ENCODE measurements at regions not wholly inside any gene's neighbourhood (a gene's known extent, or its start where the extent isn't known, plus 50 kb on each side); places are given as distances from the start of the nearest gene placed in this dataset.

DNA sequence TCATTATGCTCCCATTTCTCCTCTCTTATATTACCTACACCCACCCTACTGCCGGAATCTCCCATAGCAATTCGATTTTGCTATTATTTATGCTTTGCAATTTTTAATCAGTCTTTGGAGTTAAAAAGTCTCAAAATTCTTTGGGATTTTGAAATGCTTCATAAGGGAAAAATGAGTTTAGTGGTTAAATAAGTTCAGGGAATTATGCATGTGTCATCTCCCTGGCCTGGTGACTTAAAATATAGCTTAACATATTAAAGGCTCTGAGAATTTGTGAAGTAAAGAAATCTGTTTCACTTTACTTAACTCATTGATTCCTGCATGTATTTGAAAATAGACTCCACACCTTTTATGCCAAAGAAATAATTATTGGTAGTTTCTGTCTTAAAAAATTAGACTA is 185.1 kb upstream of the DIPK2B start:
- H3K27ac ChIP-seq: no peak overlapping the region
- TF ChIP-seq, protein P1, sequence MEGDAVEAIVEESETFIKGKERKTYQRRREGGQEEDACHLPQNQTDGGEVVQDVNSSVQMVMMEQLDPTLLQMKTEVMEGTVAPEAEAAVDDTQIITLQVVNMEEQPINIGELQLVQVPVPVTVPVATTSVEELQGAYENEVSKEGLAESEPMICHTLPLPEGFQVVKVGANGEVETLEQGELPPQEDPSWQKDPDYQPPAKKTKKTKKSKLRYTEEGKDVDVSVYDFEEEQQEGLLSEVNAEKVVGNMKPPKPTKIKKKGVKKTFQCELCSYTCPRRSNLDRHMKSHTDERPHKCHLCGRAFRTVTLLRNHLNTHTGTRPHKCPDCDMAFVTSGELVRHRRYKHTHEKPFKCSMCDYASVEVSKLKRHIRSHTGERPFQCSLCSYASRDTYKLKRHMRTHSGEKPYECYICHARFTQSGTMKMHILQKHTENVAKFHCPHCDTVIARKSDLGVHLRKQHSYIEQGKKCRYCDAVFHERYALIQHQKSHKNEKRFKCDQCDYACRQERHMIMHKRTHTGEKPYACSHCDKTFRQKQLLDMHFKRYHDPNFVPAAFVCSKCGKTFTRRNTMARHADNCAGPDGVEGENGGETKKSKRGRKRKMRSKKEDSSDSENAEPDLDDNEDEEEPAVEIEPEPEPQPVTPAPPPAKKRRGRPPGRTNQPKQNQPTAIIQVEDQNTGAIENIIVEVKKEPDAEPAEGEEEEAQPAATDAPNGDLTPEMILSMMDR (IDR thresholded peaks at IDR 0.05): no peak
- TF ChIP-seq ZFX (IDR thresholded peaks at IDR 0.05; ENCODE audit: borderline replicate concordance): no peak

DNA sequence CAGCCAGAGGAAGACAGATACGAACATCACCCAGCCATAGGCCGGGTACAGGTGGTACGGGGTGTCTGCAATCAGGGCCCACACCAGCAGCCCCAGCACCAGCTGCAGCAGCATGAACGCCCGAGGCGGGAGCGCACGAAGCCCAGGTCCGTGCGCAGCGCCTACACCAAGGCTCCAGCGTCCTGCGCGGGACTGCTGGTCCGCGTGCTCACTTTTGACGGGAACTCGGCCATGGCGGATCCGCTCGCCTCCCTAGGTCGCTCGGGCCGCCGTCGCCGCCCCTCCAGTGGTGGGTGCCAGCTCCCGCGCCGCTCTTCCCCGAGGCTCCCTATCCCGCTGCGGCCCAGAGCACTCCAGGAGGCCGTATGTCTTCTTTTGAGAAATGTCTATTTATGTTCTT is 181.2 kb upstream of the DIPK2B start:
- H3K27ac ChIP-seq: no peak overlapping the region
- TF ChIP-seq ZFX (IDR thresholded peaks at IDR 0.05; ENCODE audit: borderline replicate concordance): no peak
- TF ChIP-seq, protein P1 (IDR thresholded peaks at IDR 0.05): no peak

DNA sequence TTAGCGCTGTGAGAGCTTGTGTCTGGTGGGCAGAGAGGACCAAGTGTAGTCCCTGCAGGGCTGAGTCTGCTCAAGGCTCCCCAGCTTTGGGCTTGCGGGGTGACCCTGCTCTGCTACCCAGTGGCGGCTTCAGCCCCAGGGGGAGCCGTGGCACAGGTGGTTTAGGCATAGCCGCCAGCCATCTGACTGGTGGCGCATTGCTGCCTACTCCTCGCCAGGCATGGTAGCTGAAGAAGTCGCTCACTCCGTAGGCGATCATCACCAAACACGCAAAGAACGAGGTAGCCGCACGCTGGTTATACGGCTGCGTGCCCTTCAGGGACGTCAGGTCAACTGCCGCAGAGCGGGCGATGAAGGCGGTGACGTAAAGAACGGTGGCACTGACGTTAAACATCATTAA is 180.7 kb upstream of the DIPK2B start:
- H3K27ac ChIP-seq: no peak overlapping the region

DNA sequence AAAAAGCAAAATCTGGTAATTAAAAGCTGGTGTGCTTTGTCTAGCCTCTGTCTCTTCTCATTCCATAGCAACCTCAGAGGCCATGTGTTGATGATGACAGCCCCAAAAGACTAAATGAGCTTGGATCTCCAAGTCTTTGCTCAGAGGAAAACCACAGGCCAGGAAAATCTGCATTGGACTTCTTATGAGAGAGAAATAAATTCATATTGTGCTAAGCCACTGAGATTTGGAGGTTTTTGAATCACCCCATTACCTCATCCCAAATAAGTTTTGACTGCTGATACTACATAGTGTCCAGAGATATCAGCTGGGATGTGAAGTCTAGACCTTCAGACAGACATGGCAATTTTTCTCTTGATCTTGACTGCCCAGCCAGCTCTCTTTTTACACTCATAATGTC is 178.6 kb upstream of the DIPK2B start:
- TF ChIP-seq, protein P1 (IDR thresholded peaks at IDR 0.05): no peak
- TF ChIP-seq ZFX (IDR thresholded peaks at IDR 0.05; ENCODE audit: borderline replicate concordance): no peak
- H3K27ac ChIP-seq: no peak overlapping the region

More for the DNA sequence above, 180.7 kb upstream of the DIPK2B start:
- no peak for TF ChIP-seq ZFX (IDR thresholded peaks at IDR 0.05; ENCODE audit: borderline replicate concordance)
- TF ChIP-seq, protein P1 (IDR thresholded peaks at IDR 0.05): no peak

DNA sequence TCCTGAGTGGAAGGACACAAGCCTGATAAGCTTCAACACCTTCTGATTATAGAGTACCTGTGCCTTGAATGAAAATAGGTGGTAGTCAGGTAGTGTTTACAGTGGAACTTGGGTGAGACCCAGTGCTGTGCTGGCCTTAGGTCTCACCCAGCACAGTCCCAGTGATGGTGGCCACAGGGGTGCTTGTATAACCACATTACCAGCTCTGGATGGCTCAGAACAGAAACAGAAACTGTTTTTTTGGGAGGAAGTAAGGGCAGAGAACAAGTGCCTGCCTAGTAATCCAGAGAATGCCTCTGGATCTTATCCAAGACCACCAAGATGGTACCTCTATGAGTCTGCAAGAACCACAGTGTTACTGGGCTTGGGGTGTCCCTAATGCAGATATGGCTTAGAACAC is 171.5 kb upstream of the DIPK2B start:
- TF ChIP-seq, protein P1 (IDR thresholded peaks at IDR 0.05): no peak
- TF ChIP-seq ZFX (IDR thresholded peaks at IDR 0.05; ENCODE audit: borderline replicate concordance): no peak

DNA sequence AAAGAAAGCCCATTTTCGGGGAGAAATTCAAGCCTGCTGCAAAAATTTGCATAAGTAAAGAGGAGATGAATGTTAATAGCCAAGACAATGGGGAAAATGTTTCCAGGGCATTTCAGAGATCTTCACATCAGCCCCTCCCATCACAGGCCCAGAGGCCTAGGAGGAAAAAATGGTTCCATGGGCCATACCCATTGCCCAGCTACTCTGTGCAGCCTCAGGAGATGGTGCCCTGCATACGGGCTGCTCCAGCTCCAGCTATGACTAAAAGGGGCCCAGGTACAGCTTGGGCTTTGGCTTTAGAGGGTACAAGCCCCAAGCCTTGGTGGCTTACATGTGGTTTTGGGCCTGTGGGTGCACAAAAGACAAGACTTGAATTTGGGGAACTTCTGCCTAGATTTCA is 168.0 kb upstream of the DIPK2B start:
- H3K27ac ChIP-seq: no peak overlapping the region
- TF ChIP-seq ZFX (IDR thresholded peaks at IDR 0.05; ENCODE audit: borderline replicate concordance): no peak
- TF ChIP-seq, protein P1 (IDR thresholded peaks at IDR 0.05): no peak

More for the DNA sequence above, 171.5 kb upstream of the DIPK2B start:
- H3K27ac ChIP-seq: no peak overlapping the region

DNA sequence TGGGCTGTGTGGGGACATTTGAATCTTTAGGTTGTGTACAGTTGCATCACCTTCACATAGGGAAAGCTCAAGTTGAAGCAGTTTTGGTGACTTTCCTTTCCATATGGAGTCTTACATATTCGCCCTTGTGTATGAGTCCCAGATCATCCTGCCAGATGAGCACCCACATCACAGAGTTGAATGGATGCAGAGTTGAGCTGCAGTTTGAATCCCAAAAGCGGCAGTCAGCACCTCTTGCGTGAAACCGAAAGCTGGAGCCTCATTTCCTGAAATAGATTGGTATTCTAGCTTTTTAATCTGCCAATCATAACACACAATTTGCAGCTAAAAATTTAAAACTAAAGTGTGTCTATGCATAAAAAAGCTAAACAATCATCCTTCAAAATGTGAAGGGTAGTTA is 162.9 kb upstream of the DIPK2B start:
- TF ChIP-seq, protein P1 (IDR thresholded peaks at IDR 0.05): no peak
- no peak for TF ChIP-seq ZFX (IDR thresholded peaks at IDR 0.05; ENCODE audit: borderline replicate concordance)
- H3K27ac ChIP-seq: no peak overlapping the region
